C4-2B (cell line): ENCODE measurements at regions not wholly inside any gene's neighbourhood (a gene's known extent, or its start where the extent isn't known, plus 50 kb on each side); places are given as distances from the start of the nearest gene placed in this dataset.

Experiments
- CTCF ChIP-seq: fragments of 450-650 bp; conservative IDR thresholded peaks from 2 replicates; pipeline ENCODE4 v1.5.1; 2017; ENCODE audit warnings: mild to moderate bottlenecking
- ZFX ChIP-seq: fragments of 450-650 bp; IDR thresholded peaks from 2 replicates; pipeline ENCODE4 v1.6.1; 2017

- TF ChIP-seq CTCF: no peak
- no peak for TF ChIP-seq ZFX
Observed at GRCh38 chr4:101711590-101712260, 78.8 kb upstream of the BANK1 start.
